Keratinocyte (primary cell): ENCODE measurements at regions not wholly inside any gene's neighbourhood (a gene's known extent, or its start where the extent isn't known, plus 50 kb on each side); places are given as distances from the start of the nearest gene placed in this dataset.
A peak's percentile ranks its signal among the peaks of the same experiment; 100 is the strongest.

ENCODE experiments used
- DNase-seq: peaks from one replicate; pipeline ENCODE4 v3.0.0-alpha.2; 2011; ENCODE audit warnings: low read depth, missing footprints, low spot score
- FAIRE-seq: peaks from 2 replicates; lab custom pipeline; 2011; peaks lifted over from hg19 to GRCh38; lab: Jason Lieb, UNC
- H2AFZ ChIP-seq: 2 replicates; pipeline ENCODE4 v1.6.0; 2012; ENCODE audit warnings: low read length, control low read depth, inconsistent platforms; ENCODE audit not compliant: control insufficient read depth
- H3K27ac ChIP-seq: 2 replicates; pipeline ENCODE4 v1.5.1; 2011; ENCODE audit warnings: low read length; ENCODE audit not compliant: control insufficient read depth, insufficient read depth
- H3K27me3 ChIP-seq: 3 replicates; pipeline ENCODE4 v1.6.0; 2011; ENCODE audit warnings: low read length; ENCODE audit not compliant: control insufficient read depth, insufficient read depth; ENCODE audit errors: extremely low read depth
- H3K36me3 ChIP-seq, 2 experiments: 2 replicates in 1 of 2; 3 replicates in 1 of 2; pipeline ENCODE4 v1.5.1; 2011; ENCODE audit warnings: low read length in 2 of 2, mild to moderate bottlenecking in 1 of 2; ENCODE audit not compliant: control insufficient read depth in 2 of 2, insufficient read depth in 2 of 2; ENCODE audit errors: extremely low read depth in 1 of 2
- H3K4me1 ChIP-seq: 3 replicates; pipeline ENCODE4 v1.5.1; 2011; ENCODE audit warnings: low read length; ENCODE audit not compliant: control insufficient read depth, insufficient read depth; ENCODE audit errors: extremely low read depth
- H3K4me2 ChIP-seq: 3 replicates; pipeline ENCODE4 v1.6.0; 2011; ENCODE audit warnings: low read depth, low read length; ENCODE audit not compliant: control insufficient read depth, insufficient read depth; ENCODE audit errors: extremely low read depth
- H3K4me3 ChIP-seq, 3 experiments: fragments of 200-600 bp in 1 of 3; sonication (generic) in 1 of 3; 2 replicates in 2 of 3; 3 replicates in 1 of 3; pipeline ENCODE4 v1.5.1; 2011 to 2016; ENCODE audit warnings: low read length in 3 of 3, mild to moderate bottlenecking in 3 of 3, control low read depth in 2 of 3, inconsistent platforms in 1 of 3, low read depth in 1 of 3, mixed read lengths in 1 of 3, mixed run types in 1 of 3, moderate library complexity in 1 of 3; ENCODE audit not compliant: control insufficient read depth in 2 of 3, insufficient read depth in 2 of 3; ENCODE audit errors: extremely low read depth in 1 of 3
- H3K79me2 ChIP-seq: 2 replicates; pipeline ENCODE4 v1.6.0; 2012; ENCODE audit warnings: low read length; ENCODE audit not compliant: control insufficient read depth, insufficient read depth
- H3K9ac ChIP-seq: 3 replicates; pipeline ENCODE4 v1.6.0; 2011; ENCODE audit warnings: low read length; ENCODE audit not compliant: control insufficient read depth, insufficient read depth; ENCODE audit errors: extremely low read depth
- H3K9me1 ChIP-seq: 3 replicates; pipeline ENCODE4 v1.6.0; 2011; ENCODE audit warnings: low read length; ENCODE audit not compliant: control insufficient read depth, insufficient read depth; ENCODE audit errors: extremely low read depth
- H3K9me3 ChIP-seq: 2 replicates; pipeline ENCODE4 v1.5.1; 2012; ENCODE audit warnings: low read depth, low read length; ENCODE audit not compliant: control insufficient read depth
- H4K20me1 ChIP-seq: 3 replicates; pipeline ENCODE4 v1.6.0; 2011; ENCODE audit warnings: low read length; ENCODE audit not compliant: control insufficient read depth, insufficient read depth; ENCODE audit errors: extremely low read depth
- CTCF ChIP-seq, 3 experiments: IDR thresholded peaks in 1 of 3; conservative IDR thresholded peaks in 1 of 3; optimal IDR thresholded peaks in 1 of 3; 2 replicates in 2 of 3; 3 replicates in 1 of 3; pipeline versions ENCODE3 to v1.5.1; 2011; ENCODE audit warnings: low read length in 3 of 3, mild to moderate bottlenecking in 3 of 3, moderate library complexity in 2 of 3, control low read depth in 1 of 3, inconsistent platforms in 1 of 3; ENCODE audit not compliant: insufficient read depth in 2 of 3; ENCODE audit errors: extremely low read depth in 1 of 3
- EZH2 ChIP-seq: IDR thresholded peaks from one replicate; pipeline ENCODE4 v1.6.1; 2012; ENCODE audit warnings: inconsistent platforms, mild to moderate bottlenecking, low read length, moderate library complexity
- dilution Hi-C: fragments of 300-500 bp; cut with MboI; formaldehyde crosslinking; loops from one replicate; pipeline ENCODE4 v1.7.0; 2020; ENCODE audit warnings: low sequenced_read_pairs; ENCODE audit not compliant: extremely low pct_ligation_motif_present

- H3K27me3 ChIP-seq, result no peaks in the 10 kb centered on the region
These were observed 239.0 kb upstream of the GGTLC1 start for GRCh38 chr20:24227600-24227999.

GRCh38 chr20:24212494-24212893, 223.9 kb upstream of the GGTLC1 start:
- no peaks in the 10 kb centered on the region for H3K9me3 ChIP-seq
- no peaks in the 10 kb centered on the region for H3K4me1 ChIP-seq
- H3K36me3 ChIP-seq, result no peaks in the 10 kb centered on the region
- no peaks in the 10 kb centered on the region for H3K79me2 ChIP-seq
- H3K4me3 ChIP-seq, result no peak overlapping the region
- no peaks in the 10 kb centered on the region for H4K20me1 ChIP-seq
- H3K9ac ChIP-seq, result no peak overlapping the region
- peaks cover 19% of the 10 kb centered on the region for H3K27me3 ChIP-seq
- DNase-seq (no peak), FAIRE-seq (no peak)
- no peak overlapping the region for H2AFZ ChIP-seq
- no peaks in the 10 kb centered on the region for H3K9me1 ChIP-seq
- no peak overlapping the region for H3K27ac ChIP-seq
- H3K4me2 ChIP-seq, result no peak overlapping the region
- TF ChIP-seq EZH2, result peak; percentile 76
- TF ChIP-seq CTCF (optimal IDR thresholded peaks at IDR 0.05 in 1 of 3, IDR thresholded peaks at IDR 0.05 in 1 of 3, conservative IDR thresholded peaks at IDR 0.05 in 1 of 3; ENCODE audit: extremely low read depth in 1 of 3, insufficient read depth in 2 of 3, low read length in 3 of 3), result no peak
- dilution Hi-C loops, result no loop called here

More at GRCh38 chr20:24227600-24227999, 239.0 kb upstream of the GGTLC1 start:
- DNase-seq (no peak), FAIRE-seq (no peak)
- no peaks in the 10 kb centered on the region for H3K4me1 ChIP-seq
- no peaks in the 10 kb centered on the region for H3K79me2 ChIP-seq
- H2AFZ ChIP-seq, result no peak overlapping the region
- TF ChIP-seq CTCF (optimal IDR thresholded peaks at IDR 0.05 in 1 of 3, IDR thresholded peaks at IDR 0.05 in 1 of 3, conservative IDR thresholded peaks at IDR 0.05 in 1 of 3; ENCODE audit: extremely low read depth in 1 of 3, insufficient read depth in 2 of 3, low read length in 3 of 3), result no peak
- no peak overlapping the region for H3K4me2 ChIP-seq
- H3K36me3 ChIP-seq, result no peaks in the 10 kb centered on the region
- H3K9ac ChIP-seq, result no peak overlapping the region
- dilution Hi-C loops, result no loop called here
- no peaks in the 10 kb centered on the region for H4K20me1 ChIP-seq
- H3K9me3 ChIP-seq, result no peaks in the 10 kb centered on the region
- H3K27ac ChIP-seq, result no peak overlapping the region
- H3K4me3 ChIP-seq, result no peak overlapping the region
- H3K9me1 ChIP-seq, result no peaks in the 10 kb centered on the region
